LNCaP clone FGC (cell line): ENCODE measurements at regions not wholly inside any gene's neighbourhood (a gene's known extent, or its start where the extent isn't known, plus 50 kb on each side); places are given as distances from the start of the nearest gene placed in this dataset.
"Not testable (repeated sequence)": the region's sequence is repeated elsewhere in the genome, so short reads cannot be mapped to it uniquely, and the experiment has no call there.

Source experiments
- DNase-seq: peaks from one replicate; pipeline ENCODE4 v3.0.0-alpha.2; 2011; ENCODE audit warnings: low read depth
- H3K4me3 ChIP-seq: 2 replicates; pipeline ENCODE4 v1.5.1; 2011; ENCODE audit warnings: mild to moderate bottlenecking, low read depth, low read length, control low read depth
- TF ChIP-seq, protein P1 (sequence below): IDR thresholded peaks from 2 replicates; pipeline ENCODE4 v1.5.1; 2012; ENCODE audit warnings: mild to moderate bottlenecking; ENCODE audit not compliant: control insufficient read depth, insufficient read depth; ENCODE audit errors: extremely low read depth

- TF ChIP-seq, protein P1, sequence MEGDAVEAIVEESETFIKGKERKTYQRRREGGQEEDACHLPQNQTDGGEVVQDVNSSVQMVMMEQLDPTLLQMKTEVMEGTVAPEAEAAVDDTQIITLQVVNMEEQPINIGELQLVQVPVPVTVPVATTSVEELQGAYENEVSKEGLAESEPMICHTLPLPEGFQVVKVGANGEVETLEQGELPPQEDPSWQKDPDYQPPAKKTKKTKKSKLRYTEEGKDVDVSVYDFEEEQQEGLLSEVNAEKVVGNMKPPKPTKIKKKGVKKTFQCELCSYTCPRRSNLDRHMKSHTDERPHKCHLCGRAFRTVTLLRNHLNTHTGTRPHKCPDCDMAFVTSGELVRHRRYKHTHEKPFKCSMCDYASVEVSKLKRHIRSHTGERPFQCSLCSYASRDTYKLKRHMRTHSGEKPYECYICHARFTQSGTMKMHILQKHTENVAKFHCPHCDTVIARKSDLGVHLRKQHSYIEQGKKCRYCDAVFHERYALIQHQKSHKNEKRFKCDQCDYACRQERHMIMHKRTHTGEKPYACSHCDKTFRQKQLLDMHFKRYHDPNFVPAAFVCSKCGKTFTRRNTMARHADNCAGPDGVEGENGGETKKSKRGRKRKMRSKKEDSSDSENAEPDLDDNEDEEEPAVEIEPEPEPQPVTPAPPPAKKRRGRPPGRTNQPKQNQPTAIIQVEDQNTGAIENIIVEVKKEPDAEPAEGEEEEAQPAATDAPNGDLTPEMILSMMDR: no peak
- DNase-seq: no peak
- H3K4me3 ChIP-seq: no peak overlapping the region
These were observed 774.4 kb downstream of the SI start for GRCh38 chr3:164303894-164304293.

DNA sequence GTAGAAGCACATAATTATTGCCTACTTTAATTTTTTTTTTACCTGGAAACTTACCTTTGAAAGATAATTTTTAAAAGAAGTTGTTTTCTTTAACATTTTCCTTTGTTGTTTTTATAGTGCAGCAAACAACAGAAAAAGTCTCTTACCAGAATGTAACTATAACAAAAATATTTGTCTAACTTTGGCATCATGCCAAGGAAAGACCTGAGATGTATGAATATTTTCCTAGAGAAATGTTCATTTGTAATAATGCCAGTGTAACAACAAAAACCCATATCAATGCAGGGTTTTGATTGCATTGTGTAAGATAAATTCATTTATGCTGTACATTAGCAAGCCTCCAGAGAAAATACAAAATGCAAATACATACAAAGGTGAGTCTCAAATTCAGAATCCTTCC is 775.7 kb downstream of the SI start:
- DNase-seq: no peak
- no peak overlapping the region for H3K4me3 ChIP-seq
- TF ChIP-seq, protein P1: no peak

DNA sequence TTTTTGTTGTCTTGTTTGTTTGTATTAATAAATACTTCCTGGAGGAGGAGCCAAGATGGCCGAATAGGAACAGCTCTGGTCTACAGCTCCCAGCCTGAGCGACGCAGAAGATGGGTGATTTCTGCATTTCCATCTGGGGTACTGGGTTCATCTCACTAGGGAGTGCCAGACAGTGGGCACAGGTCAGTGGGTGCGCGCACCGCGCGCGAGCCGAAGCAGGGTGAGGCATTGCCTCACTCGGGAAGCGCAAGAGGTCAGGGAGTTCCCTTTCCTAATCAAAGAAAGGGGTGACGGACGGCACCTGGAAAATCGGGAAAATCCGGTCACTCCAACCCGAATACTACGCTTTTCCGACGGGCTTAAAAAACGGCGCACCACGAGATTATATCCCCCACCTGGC is 786.8 kb downstream of the SI start:
- not testable (repeated sequence) for H3K4me3 ChIP-seq, DNase-seq

DNA sequence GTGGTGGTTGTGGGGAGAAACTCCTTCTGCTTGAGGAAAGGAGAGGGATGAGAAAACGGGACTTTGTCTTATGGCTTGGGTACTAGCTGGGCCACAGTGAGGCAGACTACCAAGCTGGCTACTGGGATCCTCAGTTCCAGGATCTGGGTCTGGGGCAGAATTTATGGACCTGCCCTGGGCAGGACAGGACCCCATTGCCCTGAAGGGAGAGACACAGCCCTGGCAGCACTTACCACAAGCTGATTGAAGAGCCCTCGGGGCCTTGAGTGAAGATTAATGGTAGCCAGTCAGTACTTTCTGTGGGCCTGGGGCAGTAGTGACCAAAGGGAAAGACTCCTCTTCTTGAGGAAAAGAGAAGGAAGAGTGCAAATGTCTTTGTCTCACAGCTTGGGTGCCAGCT is 799.7 kb downstream of the SI start:
- DNase-seq: no peak
- TF ChIP-seq, protein P1: no peak
- no peak overlapping the region for H3K4me3 ChIP-seq

GRCh38 chr3:164267053-164267452 is 811.2 kb downstream of the SI start:
- TF ChIP-seq, protein P1: no peak
- no peak for DNase-seq
- H3K4me3 ChIP-seq: no peak overlapping the region

- TF ChIP-seq, protein P1: peak; percentile 11; the same call in 1 of the 2 replicates
- no peak overlapping the region for H3K4me3 ChIP-seq
- no peak for DNase-seq
These were observed 827.4 kb downstream of the SI start for GRCh38 chr3:164250923-164251322.

DNA sequence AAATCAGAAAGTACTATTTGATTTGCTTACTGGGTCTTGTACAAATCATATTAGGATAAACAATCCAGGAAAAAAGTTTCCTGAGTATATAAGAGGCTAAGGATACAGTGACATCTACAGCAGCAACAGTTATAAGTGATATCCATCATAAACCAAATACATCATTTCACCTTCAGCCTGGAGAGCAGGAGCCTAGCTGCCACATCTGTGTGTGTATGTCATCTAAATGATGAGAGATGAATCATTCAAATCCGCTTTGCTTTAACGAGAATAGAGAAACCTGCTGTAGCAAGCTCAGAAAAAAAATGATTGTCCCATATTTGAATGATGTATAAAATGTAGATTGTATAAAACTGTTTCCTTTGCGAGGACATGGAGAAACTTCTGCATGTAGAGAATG is 841.4 kb downstream of the SI start:
- TF ChIP-seq, protein P1: no peak
- no peak overlapping the region for H3K4me3 ChIP-seq
- no peak for DNase-seq

DNA sequence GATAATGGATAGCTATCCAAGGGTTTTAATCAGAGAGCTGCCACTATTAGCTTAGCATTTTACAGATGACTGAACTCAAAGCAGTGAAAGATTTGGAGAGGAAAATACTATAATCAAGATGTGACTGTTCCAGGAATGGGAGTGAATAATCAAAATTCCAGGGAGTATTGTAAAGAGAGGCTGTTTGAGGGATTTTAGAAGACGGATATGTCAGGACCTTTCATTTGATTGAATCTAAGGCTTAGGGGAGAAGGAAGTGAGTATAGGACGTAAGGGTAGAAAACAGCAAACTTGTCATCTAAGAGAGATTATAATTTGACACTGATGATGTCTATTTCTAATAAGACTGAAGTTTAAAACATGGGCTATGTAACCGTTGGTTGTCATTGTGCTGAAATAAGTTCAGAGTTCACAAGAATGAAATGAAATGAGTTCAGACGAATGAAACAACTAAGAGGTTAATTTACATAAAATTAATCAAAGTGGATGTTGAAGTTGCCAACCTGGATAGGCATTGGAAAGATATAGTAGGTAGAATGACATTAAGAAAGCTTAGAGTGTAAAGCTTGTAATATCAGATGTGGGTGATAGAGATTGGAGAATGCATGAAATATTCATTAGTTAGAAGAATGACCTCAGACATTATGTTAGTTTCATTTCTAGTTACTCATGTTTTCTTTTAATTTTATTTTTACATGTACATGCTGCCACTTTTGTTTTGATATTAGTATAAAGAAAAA is 842.8 kb downstream of the SI start:
- DNase-seq: no peak
- TF ChIP-seq, protein P1: no peak

More for the DNA sequence above, 842.8 kb downstream of the SI start:
- H3K4me3 ChIP-seq: no peak overlapping the region
